ENCODE measurements at regions not wholly inside any gene's neighbourhood (a gene's known extent, or its start where the extent isn't known, plus 50 kb on each side); places are given as distances from the start of the nearest gene placed in this dataset.

DNA sequence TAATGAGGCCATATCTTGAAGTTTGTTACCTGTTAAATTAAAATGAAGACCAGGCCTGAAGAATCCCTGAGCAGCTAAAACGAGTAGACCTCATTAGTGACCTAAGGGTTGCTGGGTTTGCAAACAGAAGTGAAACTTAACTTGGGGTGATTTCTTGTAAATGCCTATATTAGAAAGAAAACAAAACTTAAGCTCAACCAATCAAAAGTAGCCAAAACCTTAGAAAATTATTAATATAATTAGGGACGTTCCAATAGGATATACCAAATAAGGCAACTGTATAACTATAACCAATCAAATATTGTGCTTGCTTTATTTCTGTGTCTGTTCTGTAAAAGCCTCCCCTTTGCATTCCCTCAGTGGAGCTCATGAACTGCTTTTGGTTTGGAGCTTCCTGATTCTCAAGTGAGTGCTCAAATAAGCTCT, 137.9 kb upstream of the VRK2 start:
- no peak for DNase-seq (ENCODE audit: low read depth in 2 of 2)

DNA sequence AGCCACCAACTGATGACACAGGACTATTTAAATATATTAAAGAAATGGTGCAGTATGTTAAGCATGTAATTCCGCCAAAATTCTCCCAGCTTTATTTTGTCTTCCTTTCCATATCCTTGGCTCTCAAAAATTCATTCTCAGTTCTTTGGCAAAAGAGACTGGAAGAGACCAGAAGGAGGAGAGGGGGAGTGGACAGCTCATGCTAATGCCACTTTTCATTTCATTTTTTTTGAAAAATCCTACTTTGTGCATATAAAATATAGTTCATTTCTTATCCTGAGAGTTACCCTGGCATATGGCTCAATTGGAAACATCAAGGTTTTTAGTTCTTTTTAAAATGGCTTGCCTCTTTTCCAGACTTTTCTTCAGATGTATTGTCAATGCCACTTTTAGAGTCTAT, 128.5 kb upstream of the VRK2 start:
- DNase-seq (ENCODE audit: low read depth in 2 of 2), result no peak

DNA sequence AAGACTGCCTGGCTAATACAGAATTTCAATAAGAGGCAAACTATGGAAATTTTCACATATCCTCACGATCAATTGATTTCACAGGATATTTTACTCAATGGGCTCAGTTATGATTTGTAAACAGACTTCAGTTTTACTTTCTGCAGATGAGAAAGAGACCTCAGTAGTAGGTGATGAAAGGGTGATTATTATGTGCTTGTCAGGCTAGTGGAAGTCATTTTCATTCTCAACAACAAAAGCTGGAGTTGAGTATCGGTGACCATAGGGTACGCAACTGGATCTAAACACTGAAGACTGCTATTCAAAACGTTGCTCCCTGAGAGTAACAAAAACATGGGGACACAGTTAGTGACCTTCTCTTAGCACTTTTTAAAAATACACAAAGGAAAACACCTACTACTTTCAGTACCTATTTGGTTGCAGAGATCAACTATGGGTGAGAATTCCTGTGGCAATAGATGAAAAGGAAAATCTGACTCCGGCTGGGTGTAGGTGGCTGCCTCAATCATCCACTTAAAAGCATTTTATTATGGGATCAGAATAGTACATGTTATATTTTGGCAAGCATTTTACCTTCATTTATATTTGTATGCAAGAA, 126.2 kb upstream of the VRK2 start:
- no peak for DNase-seq (ENCODE audit: low read depth in 2 of 2)

DNA sequence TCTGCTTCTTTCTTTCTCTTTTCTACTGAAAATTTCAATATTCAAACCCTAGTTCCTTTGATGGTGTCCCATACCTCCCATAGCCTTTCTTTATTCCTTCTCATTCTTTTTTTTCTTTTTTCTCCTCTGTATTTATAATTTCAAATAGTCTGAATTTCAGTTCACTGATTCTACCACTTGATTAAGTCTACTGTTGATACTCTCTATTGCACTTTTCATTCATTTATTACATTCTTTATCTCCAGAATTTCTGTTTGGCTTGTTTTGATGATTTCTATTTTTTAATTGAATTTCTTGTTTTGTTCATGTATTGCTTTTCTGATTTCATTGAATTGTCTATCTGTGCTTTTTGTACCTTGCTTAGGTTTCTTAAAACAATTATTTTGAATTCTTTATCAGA, 111.9 kb upstream of the VRK2 start:
- no peak for DNase-seq (ENCODE audit: low read depth in 2 of 2)

DNA sequence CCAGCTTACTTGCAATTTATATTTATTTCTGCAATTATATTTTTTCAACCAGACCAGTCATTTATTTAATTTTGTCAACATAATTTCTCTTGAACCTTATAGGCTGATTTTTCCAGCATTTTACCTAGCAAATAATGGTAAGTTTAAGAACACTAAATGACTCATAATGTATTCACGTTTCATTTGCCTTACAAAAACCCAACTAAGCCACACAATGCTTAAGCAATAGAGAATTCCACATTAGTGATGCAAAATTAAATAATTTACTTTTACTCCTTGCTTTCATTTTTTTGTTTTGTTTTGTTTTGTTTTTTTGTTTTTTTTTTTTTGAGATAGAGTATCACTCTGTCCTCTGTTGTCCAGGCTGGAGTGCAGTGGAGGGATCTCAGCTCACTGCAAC, 110.4 kb upstream of the VRK2 start:
- DNase-seq (ENCODE audit: low read depth in 2 of 2), result no peak

DNA sequence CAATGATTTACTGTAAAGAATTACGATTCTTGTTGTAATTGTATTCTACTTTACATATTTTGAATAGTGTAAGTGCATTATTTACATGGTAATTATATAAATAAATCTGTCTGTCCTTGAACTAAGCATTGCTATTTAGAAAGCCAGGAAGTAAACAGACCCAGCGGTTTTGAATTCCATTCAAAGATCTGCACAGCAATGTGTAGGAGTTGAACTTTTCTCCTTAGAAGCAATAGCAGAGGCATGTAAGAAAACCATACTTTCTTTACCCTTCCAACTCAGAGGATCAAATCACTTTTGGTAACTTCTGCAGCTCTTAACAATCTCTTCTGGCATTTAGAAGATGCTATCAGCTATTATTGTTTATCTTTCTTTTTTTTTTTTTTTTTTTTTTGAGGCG, 109.2 kb upstream of the VRK2 start:
- DNase-seq (ENCODE audit: low read depth in 2 of 2), result no peak

DNA sequence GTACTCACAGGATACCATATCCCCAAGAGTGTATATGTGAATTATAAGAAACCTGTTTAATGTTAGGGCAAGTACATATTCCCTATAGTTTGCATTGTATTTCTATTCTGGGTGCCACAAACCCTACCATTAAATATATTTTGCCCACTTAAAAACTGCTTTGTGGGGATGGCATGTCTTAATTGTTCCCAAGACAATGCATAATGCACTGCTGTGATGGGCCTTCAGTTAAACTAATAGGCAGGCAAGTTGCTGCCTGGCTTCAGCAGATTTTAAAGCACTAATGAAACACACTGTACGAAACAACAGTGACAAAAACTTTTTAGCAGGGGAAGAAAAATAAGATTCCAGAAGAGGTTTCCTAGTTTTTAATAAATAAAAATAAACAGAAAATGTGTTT, 104.8 kb upstream of the VRK2 start:
- DNase-seq (ENCODE audit: low read depth in 2 of 2), result no peak

DNA sequence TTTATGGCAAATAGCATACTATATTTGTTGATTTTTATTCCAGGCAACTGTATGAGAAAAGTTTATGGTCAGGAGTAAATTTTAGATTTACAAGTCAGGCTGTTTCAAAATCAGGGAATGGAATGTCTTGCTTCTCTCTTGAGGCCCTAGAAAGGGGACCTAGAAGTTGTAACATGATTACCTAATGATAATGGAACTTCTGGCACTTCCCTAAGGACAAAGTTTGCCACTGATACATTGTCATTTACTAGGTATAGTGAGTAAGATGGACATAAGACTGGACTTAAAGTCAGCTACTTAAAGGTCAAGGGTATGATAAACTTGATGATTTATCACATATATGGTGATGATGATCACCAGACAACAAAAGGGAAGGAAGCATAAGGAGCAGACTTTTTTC, 103.3 kb upstream of the VRK2 start:
- DNase-seq (ENCODE audit: low read depth in 2 of 2), result no peak

DNA sequence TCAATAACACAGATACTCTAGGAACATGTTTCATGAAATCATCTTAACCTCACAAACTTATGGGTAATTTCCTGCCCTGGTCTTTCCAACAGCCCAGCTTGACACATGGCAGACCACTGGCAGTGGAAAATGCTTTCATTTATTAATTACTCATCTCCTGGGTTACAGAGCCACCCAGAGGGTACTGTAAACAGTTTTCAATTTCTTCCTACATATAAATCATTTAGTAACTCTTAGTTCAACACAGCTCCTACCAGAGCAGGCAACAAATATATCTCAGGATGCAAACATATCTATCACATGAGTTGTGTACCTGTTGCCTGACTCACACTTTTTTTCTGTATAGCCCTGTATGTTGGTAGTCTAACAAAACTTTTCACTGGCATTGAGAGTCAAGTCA, 99.2 kb upstream of the VRK2 start:
- no peak for DNase-seq (ENCODE audit: low read depth in 2 of 2)

DNA sequence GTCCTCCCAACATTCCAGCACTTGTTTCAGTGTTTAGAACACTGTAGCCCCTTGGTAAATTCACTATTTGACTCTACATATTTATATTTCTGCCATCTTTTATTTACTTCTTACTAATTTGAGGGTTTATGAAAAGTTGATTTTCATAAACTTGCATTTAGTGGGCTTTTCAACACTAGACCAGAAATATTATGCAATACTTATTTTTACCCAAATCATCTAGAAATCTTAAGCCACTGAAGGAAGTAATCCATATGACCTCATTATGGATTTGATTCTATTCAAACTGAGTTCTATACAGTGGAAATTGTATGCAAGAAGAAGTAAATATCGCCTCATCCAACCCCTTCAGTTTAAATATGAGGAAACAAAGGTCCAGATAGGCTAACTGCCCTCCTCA, 92.6 kb upstream of the VRK2 start:
- no peak for DNase-seq (ENCODE audit: low read depth in 2 of 2)

DNA sequence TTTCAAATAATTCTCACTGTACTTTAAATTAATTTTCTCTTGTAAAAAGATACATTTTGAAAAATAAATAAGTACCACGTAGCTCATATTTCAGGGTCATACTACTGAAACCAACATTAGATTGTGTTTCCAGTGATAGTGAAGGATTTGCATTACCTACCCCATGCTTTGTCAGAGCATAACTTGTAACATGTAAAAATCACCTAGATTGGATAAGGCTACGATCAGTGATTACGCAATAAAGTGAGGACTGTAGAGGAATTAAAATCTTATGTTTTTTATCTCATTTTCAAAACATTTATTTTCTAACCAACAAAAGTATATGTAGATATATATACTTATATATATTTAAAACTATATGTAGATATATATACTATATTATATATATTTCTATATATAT, 89.4 kb upstream of the VRK2 start:
- no peak for DNase-seq (ENCODE audit: low read depth in 2 of 2)

DNA sequence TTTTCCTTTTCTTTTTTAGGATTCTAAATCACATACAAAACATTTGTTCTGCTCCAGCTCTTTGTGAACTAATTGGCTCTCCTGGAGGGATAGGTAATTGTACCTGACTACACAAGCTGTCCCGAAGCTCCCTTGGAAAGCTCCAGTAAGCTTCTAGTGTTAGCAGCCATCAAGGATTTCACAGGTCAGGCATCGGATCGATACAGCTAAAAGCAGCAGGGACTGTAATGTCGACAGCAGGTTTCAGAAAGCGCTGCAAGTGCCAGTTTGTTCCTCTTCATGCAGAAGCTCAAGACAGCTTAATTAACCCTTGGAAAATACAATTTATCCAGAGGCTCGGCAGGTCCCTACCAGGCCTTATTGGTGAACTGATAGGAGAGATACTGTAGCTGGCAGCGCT, 87.2 kb upstream of the VRK2 start:
- DNase-seq (ENCODE audit: low read depth in 2 of 2), result no peak

DNA sequence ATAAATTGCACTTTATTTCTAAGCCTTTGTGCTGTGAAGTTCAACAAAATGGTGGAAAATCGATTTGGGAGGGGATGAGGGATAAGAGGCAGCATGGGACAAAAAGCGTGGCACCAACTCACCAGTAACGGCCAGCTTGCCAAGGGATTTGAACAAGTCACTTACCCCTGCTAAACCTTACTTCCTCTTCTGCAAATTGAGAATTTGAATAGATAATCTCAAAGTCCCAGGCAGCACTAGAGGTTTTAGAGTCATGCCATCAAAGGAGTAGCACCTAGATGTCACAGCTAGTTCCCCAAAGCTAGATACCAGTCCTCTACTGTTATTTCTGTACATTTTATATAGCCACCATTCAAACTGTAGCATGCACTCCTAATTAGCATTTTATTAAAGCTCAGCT, 83.7 kb upstream of the VRK2 start:
- no peak for DNase-seq (ENCODE audit: low read depth in 2 of 2)

DNA sequence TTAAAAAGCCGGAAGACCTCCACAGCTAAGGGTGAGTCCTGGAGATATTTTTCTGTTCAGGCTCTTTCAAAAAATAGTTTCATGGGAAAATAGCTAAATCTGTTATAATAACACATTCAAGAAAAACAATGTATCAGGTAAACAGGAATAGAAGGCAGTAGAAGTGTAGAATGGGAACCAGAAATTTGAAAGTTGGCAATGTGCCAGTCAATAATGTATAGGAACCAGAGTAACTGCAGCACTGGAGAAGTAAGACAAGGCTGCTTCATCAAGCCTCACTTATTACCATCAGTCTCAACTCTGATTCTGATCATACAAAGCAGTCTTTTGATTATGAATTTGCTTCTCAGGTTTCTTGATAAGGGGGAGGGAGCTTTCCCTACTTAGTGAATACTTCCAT, 81.4 kb upstream of the VRK2 start:
- no peak for DNase-seq (ENCODE audit: low read depth in 2 of 2)

DNA sequence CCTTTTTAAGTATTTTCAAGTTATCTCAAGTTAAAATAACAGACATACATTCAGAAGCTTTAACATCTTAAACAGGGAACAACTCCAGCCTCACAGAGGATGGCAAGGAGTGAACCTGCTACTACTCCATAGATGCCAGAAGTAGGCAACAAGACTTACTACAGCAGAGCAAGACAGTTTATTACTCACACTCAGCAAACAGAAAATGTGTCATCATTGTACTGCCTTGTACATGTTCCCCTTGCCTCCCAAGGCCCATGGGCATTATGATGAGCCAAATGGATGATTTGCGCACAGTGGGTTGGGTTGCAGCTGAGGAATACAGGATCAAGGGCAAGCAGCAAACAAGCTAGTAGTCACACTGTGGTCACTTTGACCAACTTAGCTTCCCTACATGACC, 80.6 kb upstream of the VRK2 start:
- DNase-seq (ENCODE audit: low read depth in 2 of 2), result no peak

DNA sequence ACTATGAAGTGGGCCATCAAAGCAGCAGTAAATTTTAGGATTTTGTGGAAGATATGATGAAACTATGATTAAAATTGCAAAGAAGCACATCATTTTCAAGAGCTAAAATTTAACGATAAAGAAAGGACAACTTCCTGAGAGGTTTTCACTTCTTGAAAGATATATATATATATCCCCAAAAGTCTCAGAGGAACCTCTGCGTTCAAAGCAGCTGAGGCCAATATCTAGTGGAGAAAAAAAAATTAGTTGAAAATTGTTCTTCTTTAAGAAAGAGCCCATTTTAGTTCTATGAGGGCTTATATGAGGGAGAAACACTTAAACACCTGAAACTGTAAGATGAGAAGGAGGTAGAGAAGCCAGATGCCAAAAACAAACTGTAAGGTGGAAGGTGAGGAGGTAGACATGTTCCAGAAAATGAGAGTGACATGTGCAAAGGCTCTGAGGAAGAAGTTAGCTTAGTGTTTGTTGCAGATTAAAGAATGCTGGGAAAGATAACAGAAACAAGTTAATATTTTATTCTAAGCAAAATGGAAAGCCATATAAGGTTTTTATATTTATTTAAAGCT, 72.9 kb upstream of the VRK2 start:
- DNase-seq (ENCODE audit: low read depth in 2 of 2), result no peak

DNA sequence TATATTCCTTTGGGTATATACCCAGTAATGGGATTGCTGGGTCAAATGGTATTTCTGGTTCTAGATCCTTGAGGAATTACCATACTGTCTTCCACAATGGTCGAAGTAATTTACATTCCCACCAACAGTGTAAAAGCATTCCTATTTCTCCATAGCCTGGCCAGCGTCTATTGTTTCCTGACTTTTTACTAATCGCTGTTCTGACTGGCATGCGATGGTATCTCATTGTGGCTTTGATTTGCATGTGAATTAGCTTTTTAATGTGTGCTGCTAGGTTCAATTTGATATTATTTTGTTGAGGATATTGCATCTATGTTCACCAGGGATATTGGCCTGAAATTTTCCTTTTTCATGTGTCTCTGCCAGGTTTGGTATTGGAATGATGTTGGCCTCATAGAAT, 67.4 kb upstream of the VRK2 start:
- DNase-seq (ENCODE audit: low read depth in 2 of 2), result no peak

DNA sequence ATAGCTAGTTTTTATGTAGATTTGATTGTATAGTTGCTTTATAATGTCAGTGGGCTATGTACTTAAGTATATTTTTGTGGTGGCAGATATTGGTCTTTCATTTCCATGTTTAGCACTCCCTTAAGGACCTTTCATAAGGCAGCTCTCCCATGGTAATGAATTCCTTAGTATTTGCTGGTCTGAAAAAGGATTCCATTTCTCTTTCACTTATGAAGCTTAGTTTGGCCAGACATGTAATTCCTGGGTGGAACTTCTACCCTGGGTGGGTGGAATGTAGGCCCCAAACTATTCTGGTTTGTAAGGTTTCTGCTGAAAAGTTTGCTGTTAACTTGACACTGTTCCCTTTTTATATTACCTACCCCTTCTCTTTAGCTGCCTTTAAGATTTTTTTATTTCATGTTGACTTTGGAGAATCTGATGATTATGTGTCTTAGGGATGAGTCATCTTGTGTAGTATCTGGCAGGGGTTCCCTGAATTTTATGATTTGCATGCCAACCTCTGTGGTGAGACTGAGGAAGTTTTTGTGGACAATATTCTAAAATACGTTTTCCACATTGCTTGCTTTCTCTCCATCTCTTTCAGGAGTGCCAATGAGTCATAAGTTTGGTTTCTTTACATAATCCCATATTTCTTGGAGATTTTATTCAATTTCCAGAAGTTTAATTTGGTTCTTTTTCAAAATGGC, 65.4 kb upstream of the VRK2 start:
- DNase-seq (ENCODE audit: low read depth in 2 of 2), result no peak

DNA sequence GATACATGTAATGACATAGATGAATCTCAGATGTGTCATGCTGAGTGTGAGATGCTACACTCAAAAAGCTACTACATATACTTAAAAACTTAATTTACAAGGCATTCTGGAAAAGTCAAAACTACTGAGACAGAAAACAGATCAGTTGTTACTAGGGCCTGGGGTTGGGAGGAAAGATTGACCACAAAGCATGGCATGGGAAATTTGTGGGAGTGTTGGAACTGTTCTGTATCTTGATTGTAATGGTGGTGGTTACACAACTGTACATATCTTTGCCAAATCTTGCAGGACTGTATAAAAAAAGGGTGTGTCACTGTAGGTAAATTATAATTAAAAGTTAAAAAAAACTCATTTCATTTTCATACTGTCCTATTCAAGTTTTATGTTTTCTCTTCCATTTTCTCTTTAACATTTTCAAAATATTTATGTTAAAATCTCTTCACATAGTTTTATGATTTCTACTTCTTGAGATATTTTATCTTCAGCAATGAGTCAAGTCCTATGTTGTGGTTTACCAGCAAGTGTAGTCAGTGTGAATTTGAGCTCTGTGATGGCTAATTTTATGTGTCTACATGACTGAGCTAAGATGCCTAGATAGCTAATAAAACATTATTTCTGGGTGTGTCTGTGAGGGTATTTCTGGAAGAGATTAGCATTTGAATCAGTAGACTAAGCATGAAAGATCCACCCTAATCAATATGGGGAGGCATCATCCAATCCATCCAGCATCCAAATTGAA, 58.6 kb upstream of the VRK2 start:
- no peak for DNase-seq (ENCODE audit: low read depth in 2 of 2)

DNA sequence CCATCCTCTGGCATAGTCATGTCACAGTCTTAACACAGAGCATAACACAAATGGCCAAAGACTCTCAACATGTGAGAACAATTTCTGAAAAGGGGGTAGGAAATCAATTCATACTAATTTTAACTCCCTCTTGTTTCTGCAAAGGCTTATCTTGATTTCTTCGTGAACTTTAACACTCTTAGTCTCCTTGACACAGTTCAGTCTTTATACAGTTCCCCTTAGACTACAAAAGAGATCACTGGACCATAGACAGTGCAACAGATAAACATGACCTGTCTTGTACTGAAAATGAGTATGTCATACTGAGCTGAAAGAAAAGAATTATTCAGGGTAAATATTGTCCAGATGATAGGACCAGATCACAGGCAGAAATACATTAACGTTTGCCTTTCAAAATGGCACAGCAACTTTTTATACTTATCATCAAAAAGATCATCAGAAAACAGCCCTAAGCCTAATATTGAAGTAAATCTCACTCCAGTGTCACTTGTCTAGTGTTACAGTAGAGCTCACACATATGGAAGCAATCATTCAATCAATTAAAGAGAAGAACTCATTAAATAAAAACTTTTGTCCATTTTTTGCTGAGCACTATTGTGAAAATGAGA, 56.4 kb upstream of the VRK2 start:
- DNase-seq (ENCODE audit: low read depth in 2 of 2), result no peak

Measured in lung microvascular endothelial cell (primary cell).